GM18867 (cell line): ENCODE measurements at regions not wholly inside any gene's neighbourhood (a gene's known extent, or its start where the extent isn't known, plus 50 kb on each side); places are given as distances from the start of the nearest gene placed in this dataset.
"Not testable (repeated sequence)": the region's sequence is repeated elsewhere in the genome, so short reads cannot be mapped to it uniquely, and the experiment has no call there.

ENCODE experiments used
- ATAC-seq: cut with Tn5 transposase; IDR thresholded peaks from one replicate; pipeline ENCODE4 v1.9.1; 2021; ENCODE audit warnings: mild to moderate bottlenecking, moderate library complexity; ENCODE audit not compliant: unreplicated experiment

DNA sequence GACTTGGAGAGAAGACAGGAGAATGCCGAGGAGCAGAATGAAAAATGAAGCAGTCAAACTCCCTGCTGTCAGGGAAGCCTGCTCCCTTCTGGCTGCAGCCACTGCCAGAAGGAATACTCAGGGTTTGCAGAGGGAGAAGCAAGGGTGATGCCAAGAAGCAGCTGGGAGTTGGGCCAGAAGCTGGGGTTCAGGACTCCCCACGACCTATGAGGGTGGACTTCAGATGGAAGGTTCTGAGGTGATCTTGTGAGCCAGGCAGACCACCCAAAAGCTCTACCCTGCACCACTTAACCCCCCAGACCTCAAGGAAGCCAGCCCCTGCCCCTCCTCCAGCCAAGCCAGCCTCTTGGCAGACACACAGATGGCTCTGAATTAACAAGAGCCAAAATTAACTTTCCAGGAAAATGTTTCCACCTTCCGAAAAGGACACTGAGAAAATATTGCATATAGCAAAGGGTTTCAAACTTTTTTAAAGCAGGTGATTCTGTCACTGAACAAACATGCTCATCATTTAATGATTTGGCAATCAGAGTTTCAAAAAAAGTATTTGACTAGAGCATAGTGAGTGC is 126.0 kb upstream of the ERCC4 start:
- no peak for ATAC-seq

DNA sequence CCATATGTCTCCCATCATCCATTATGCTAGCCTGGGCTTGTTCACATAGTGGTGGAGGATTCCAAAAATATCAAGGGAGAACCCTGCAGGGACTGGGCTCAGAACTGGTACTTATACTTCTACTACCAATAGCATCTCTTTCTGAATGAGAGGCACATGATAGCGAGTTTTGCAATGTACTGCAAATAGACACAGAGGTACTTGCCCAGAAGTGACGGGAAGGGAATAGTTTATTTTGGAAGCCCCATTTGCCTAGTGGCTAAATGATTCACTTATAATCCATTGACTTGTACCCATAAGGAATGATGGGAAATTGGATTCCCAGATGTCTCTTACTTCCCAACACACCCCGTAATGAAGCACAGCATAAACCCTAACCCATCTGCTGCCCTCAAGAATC is 124.8 kb upstream of the ERCC4 start:
- no peak for ATAC-seq

DNA sequence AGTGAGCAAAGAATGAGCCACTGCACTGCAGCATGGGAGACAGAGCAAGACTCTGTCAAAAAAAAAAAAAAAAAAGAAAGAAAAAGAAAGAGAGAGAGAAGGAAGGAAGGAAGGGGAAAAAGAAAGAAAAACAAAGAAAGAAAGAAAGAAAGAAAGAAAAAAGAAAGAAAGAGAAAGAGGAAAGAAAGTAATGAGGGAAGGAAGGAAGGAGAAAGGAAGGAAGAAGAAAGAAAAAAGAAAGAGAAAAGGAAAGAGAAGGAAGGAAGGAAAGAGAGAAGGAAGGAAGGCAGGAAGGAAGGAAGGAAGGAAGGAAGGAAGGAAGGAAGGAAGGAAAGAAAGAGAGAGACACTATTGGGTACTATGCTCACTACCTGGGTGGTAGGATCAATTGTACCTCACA is 122.2 kb upstream of the ERCC4 start:
- ATAC-seq = no peak

GRCh38 chr16:13798211-13798610 is 121.7 kb upstream of the ERCC4 start:
- ATAC-seq = no peak

- ATAC-seq = no peak
These were observed 116.0 kb upstream of the ERCC4 start for GRCh38 chr16:13803974-13804373.

DNA sequence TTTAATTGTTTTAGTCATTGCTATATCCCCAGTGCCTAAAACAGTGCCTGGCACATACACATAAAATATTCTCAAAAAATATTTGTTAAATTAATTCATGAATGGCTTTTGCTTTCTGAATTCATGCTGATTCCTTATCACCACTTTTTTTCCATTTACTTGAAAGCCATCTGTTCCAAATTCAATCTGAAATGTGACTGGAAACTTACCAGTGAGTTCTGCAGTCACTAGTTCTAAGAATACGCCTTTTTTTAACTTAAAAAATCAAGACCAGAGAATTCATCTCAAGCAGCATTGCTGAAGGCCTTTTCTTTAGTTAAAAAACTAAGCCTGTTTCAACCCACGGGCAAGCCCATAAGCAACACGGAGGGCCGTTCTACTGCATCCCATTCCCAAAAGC is 114.0 kb upstream of the ERCC4 start:
- ATAC-seq = no peak

DNA sequence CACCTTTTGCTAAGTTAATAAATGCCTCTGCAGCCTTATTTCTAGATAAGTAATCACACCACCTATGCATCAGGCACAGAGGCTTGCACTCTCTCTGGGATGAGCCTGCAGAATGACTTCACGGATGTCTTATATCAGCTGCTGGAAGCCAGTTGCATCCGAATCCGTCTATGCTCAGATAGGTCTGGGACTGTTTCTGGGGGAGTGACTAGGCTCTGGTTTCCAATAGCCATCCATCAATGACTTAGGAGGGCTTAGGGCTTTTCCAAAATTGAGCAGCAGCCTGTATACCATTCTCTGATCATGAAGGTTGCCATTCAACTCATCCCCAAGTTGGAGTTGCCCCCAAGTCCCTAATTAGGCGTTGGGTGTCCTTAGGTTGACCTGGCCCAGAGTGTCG is 113.3 kb upstream of the ERCC4 start:
- ATAC-seq = no peak

DNA sequence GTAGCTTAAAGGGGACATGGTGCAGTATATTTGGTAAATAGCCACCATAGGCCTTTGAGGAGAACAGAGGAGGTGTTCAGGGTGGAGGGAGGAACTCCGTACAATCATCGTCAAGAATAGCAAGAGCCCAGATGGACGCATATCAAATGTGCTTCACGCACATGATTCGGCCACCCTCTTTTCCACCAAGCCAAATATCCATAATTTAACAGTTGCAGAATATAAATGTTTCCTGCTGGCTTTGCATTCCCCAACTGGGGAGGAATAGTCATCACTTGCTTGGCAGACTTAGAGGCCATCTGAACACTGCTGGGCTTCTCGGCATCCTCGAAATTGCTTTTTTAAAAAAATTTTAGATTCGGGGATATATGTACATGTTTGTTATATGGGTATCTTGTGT is 111.9 kb upstream of the ERCC4 start:
- no peak for ATAC-seq

GRCh38 chr16:13809765-13810164 is 110.2 kb upstream of the ERCC4 start:
- no peak for ATAC-seq

GRCh38 chr16:13811834-13812233 is 108.1 kb upstream of the ERCC4 start:
- no peak for ATAC-seq

DNA sequence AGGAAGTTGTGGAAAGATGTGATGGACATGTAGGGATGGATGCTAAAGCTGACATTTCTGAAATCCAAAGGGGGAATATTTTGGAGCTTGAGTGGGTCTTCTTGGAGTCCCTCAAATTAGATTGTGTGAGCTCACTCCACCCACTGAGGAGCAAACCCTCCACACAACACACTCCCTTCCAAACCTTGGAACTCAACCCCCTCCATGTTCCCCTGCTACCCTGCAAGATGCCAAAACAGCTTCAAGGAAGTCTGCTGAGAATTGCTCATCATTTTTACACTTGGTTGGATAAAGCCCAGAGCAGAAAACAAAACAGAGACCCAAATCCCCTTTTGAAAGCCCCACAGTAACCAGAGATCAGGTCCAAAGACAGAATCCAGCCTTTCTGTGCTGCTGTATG is 103.3 kb upstream of the ERCC4 start:
- ATAC-seq = no peak

DNA sequence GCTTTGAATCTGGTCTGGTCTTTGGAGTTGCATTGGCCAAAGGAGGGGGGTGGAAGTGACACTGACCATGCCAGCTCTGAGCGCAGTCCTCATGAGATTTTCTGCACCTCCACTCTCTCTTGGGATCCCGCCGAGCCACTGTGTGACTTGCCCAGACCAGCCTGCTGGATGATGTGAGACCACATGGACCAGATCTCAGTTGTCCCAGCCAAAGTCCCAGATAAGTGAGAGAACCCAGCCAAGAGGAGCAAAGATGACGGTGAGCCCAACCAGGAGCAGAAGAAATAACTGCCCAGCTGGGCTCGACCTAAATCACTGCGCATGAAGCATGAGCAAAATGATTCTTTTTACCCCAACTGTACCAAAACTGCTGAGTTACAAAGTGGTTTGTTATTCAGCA is 96.5 kb upstream of the ERCC4 start:
- no peak for ATAC-seq

DNA sequence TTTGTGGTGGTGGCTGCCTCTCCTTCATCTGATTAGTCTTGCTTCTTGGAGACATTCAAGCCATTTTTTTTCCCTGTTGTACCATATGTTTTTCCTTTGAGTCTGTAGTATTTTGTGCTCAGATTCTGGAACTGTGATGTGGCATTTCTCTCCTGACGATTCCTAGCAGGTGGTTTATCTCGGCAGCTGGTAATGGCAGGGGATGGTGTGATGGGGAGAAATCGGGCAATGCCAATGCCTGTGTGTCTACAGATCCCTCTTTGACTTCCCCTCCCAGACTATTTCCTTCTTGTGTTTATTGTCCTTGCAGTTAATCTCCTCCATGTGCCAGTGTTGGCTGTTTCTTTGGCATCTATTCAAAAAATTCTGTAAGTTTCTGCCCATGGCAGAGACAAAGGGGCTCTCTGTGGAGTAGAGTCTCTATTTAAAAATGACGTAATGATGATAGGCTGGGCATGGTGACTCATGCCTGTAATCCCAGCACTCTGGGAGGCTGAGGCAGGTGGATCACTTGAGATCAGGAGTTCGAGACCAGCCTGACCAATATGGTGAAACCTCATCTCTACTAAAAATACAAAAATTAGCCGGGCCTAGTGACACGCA is 90.2 kb upstream of the ERCC4 start:
- ATAC-seq = no peak

- ATAC-seq = no peak
These were observed 86.4 kb upstream of the ERCC4 start for GRCh38 chr16:13833515-13833914.

DNA sequence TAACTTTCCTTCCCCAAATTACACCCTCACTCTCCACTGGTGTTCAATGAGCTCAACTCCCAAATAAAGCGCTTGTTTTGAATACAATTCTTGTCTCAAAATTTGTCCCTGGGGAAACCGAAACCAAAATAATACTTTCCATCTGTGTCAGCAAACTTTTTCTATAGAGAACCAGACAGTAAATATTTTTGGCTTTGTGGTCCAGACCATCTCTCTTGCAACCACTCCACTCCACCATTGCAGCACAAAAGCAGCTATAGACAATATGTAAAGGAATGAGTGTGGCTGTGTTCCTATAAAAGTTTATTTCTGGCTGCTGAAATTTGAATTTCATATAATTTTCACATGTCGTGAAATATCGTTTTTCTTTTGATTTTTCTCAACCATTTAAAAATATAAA is 84.6 kb upstream of the ERCC4 start:
- ATAC-seq = no peak

DNA sequence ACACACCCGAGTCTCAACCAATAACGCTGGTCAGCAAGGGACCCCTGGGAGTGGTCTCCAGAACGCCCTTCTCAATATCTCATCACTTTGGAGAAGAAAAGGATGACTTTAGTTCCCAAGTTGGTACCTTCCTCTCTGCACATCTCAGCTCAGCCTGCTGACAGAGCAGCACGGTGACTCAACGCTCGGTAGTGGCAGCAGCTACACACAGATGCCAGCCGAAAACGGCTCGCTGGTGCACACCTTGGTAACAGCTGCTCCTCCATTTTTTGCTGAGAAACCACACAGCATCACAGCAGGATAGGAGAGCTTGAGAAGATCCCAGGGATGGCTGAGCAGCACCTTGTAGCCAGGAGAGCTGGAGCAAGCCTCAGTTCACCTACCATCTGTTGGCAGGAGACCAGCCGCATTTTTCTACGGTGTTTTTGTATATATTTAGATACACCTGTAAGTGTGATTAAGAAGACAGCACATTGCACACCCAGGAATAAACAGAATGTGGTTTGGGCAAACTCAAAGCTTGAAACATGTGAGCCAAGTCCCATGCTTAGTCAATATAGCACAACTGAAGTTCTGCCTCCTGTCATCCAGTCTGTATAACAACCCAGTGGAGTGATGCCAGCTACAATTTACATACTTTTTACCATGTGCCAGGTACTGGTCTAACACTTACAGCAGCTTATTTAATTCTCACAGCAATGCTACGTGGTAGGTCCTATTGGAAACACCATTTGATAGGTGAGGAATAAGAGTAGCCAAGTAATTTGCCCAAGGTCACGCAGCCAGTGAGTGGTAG is 83.8 kb upstream of the ERCC4 start:
- ATAC-seq = no peak

- no peak for ATAC-seq
These were observed 81.4 kb upstream of the ERCC4 start for GRCh38 chr16:13838401-13839190.

GRCh38 chr16:13839577-13839976 is 80.4 kb upstream of the ERCC4 start:
- ATAC-seq = no peak

DNA sequence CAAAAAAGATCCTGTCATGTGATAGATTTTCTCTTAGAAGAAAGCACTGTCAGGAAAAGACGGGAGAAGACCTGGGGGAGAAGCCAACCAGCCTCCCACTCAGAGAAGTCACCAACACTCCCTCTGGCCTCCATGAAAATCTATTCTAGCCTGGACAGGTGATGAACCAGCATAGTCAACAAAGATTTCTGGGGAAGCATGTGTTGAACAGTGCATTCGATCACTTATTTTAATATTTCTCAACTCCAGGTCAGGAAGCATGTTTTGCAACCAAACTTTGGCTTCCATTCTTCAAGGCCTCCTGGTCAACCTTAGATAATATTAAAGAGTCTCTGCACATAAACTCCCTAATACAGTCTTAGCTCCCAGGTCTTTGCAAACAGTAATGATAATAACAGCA is 74.7 kb upstream of the ERCC4 start:
- ATAC-seq = no peak

GRCh38 chr16:13848795-13849194 is 71.2 kb upstream of the ERCC4 start:
- ATAC-seq = no peak

- not testable (repeated sequence) for ATAC-seq
These were observed 69.8 kb upstream of the ERCC4 start for GRCh38 chr16:13850173-13850572.

- ATAC-seq = no peak
These were observed 67.1 kb upstream of the ERCC4 start for GRCh38 chr16:13852827-13853226.
